CD4-positive, alpha-beta memory T cell (primary cell): ENCODE measurements at regions not wholly inside any gene's neighbourhood (a gene's known extent, or its start where the extent isn't known, plus 50 kb on each side); places are given as distances from the start of the nearest gene placed in this dataset.

Experiments used
- CTCF ChIA-PET: fragments of 350-600 bp; sonication (Branson Sonifier 250); formaldehyde crosslinking; loops from one replicate; lab custom pipeline; 2021; ENCODE audit warnings: inconsistent platforms; ENCODE audit not compliant: partially characterized antibody; lab: Charles Lee
- POLR2A ChIA-PET: fragments of 350-600 bp; sonication (Branson Sonifier 250); formaldehyde crosslinking; loops from one replicate; lab custom pipeline; 2021; ENCODE audit not compliant: partially characterized antibody; lab: Charles Lee
- DNase-seq, 5 donors: peaks; one replicate each; pipeline versions ENCODE4 v3.0.0 to v3.0.0-alpha.2; 2020 to 2022; ENCODE audit warnings: mixed read lengths in 1 of 5
- H3K27ac ChIP-seq: one replicate; pipeline ENCODE4 v1.7.0; 2013; ENCODE audit warnings: low read depth, low read length
- H3K27me3 ChIP-seq: 2 replicates; pipeline ENCODE4 v1.7.0; 2013; ENCODE audit warnings: mild to moderate bottlenecking, low read length, moderate library complexity; ENCODE audit not compliant: insufficient read depth
- H3K36me3 ChIP-seq: 2 replicates; pipeline ENCODE4 v1.7.0; 2013; ENCODE audit warnings: mild to moderate bottlenecking, low read length, moderate library complexity; ENCODE audit not compliant: insufficient read depth
- H3K4me1 ChIP-seq: 2 replicates; pipeline ENCODE4 v1.7.0; 2013; ENCODE audit warnings: mild to moderate bottlenecking, low read length, moderate library complexity; ENCODE audit not compliant: insufficient read depth
- H3K4me3 ChIP-seq, 2 donors: one replicate each; pipeline ENCODE4 v1.7.0; 2013; ENCODE audit warnings: low read length in 2 of 2, mild to moderate bottlenecking in 1 of 2
- H3K9me3 ChIP-seq, 2 donors: one replicate each; pipeline ENCODE4 v1.7.0; 2013; ENCODE audit warnings: low read length in 2 of 2, control low read depth in 1 of 2; ENCODE audit not compliant: control insufficient read depth in 1 of 2
- H3K27ac Mint-ChIP-seq, 7 donors: one replicate each; pipeline ENCODE4 v1.8.0; 2020 to 2021; ENCODE audit warnings: mixed read lengths in 7 of 7, mild to moderate bottlenecking in 6 of 7, inconsistent platforms in 3 of 7, moderate library complexity in 3 of 7
- H3K27me3 Mint-ChIP-seq, 2 donors: one replicate each; pipeline ENCODE4 v1.8.0; 2020 to 2021; ENCODE audit warnings: mixed read lengths in 2 of 2
- H3K36me3 Mint-ChIP-seq, 2 donors: one replicate each; pipeline ENCODE4 v1.8.0; 2020 to 2021; ENCODE audit warnings: mixed read lengths in 2 of 2, inconsistent platforms in 1 of 2, mild to moderate bottlenecking in 1 of 2
- H3K4me1 Mint-ChIP-seq, 4 donors: one replicate each; pipeline ENCODE4 v1.8.0; 2020 to 2021; ENCODE audit warnings: mixed read lengths in 4 of 4, mild to moderate bottlenecking in 1 of 4
- H3K4me3 Mint-ChIP-seq, 8 donors: one replicate each; pipeline ENCODE4 v1.8.0; 2020 to 2021; ENCODE audit warnings: mixed read lengths in 8 of 8, mild to moderate bottlenecking in 7 of 8, moderate library complexity in 6 of 8, inconsistent platforms in 3 of 8
- H3K9me3 Mint-ChIP-seq, 8 donors: one replicate each; pipeline ENCODE4 v1.8.0; 2020 to 2021; ENCODE audit warnings: mixed read lengths in 8 of 8, mild to moderate bottlenecking in 5 of 8, inconsistent platforms in 3 of 8, moderate library complexity in 1 of 8
- intact Hi-C: fragments of 100-400 bp; cut with micrococcal nuclease; formaldehyde crosslinking; loops from one replicate; pipeline ENCODE4 v1.15.1; 2023

- no peak overlapping the region for H3K27ac Mint-ChIP-seq
- no peak overlapping the region for H3K4me3 Mint-ChIP-seq
- H3K27ac ChIP-seq = no peak overlapping the region
- no peaks in the 10 kb centered on the region for H3K36me3 Mint-ChIP-seq
- no peak overlapping the region for H3K4me3 ChIP-seq
- CTCF ChIA-PET = no interaction called here
- intact Hi-C loops = no loop called here
- no peaks in the 10 kb centered on the region for H3K4me1 ChIP-seq
- H3K27me3 Mint-ChIP-seq = peaks cover 1 to 3% of the 10 kb centered on the region in 2 donors
- no peak for DNase-seq
- peaks cover 0 to 4% (median 0%) of the 10 kb centered on the region in 8 donors for H3K9me3 Mint-ChIP-seq
- no peaks in the 10 kb centered on the region for H3K9me3 ChIP-seq
- no peaks in the 10 kb centered on the region for H3K27me3 ChIP-seq
- no peaks in the 10 kb centered on the region for H3K4me1 Mint-ChIP-seq
- POLR2A ChIA-PET = no interaction called here
- H3K36me3 ChIP-seq = no peaks in the 10 kb centered on the region
Observed at GRCh38 chr13:106433066-106433465, 102.4 kb downstream of the EFNB2 start.

- H3K9me3 Mint-ChIP-seq = peaks cover 0 to 4% (median 0%) of the 10 kb centered on the region in 8 donors
- intact Hi-C loops = no loop called here
Observed at GRCh38 chr13:106432636-106433035, 102.8 kb downstream of the EFNB2 start.

GRCh38 chr13:106426909-106427308, 108.6 kb downstream of the EFNB2 start:
- peaks cover 0 to 5% (median 0%) of the 10 kb centered on the region in 8 donors for H3K9me3 Mint-ChIP-seq
- intact Hi-C loops = no loop called here
- POLR2A ChIA-PET = no interaction called here
- no peaks in the 10 kb centered on the region for H3K36me3 Mint-ChIP-seq
- CTCF ChIA-PET = interaction anchor here (0.8 kb wide), 1 partner anchor 111 kb away, joined by 3 read pairs; no protein-coding TSS in a partner anchor
- Histone ChIP-seq H3K27me3 (no peaks in the 10 kb centered on the region), H3K36me3 (no peaks in the 10 kb centered on the region), H3K27ac (no peak overlapping the region), H3K4me1 (no peaks in the 10 kb centered on the region), H3K4me3 (no peak overlapping the region), H3K9me3 (no peaks in the 10 kb centered on the region)
- no peak overlapping the region for H3K27ac Mint-ChIP-seq
- H3K27me3 Mint-ChIP-seq = peaks cover 4 to 11% of the 10 kb centered on the region in 2 donors
- H3K4me1 Mint-ChIP-seq = no peaks in the 10 kb centered on the region
- no peak for DNase-seq
- no peak overlapping the region for H3K4me3 Mint-ChIP-seq

More at GRCh38 chr13:106432636-106433035, 102.8 kb downstream of the EFNB2 start:
- DNase-seq = no peak
- H3K27ac ChIP-seq = no peak overlapping the region
- H3K4me3 ChIP-seq = no peak overlapping the region
- Mint-ChIP-seq H3K36me3 (no peaks in the 10 kb centered on the region), H3K27ac (no peak overlapping the region), H3K27me3 (peaks cover 1 to 3% of the 10 kb centered on the region in 2 donors), H3K4me1 (no peaks in the 10 kb centered on the region), H3K4me3 (no peak overlapping the region)
- ChIA-PET POLR2A (no interaction called here), CTCF (no interaction called here)
- H3K27me3 ChIP-seq = no peaks in the 10 kb centered on the region
- no peaks in the 10 kb centered on the region for H3K4me1 ChIP-seq
- no peaks in the 10 kb centered on the region for H3K36me3 ChIP-seq
- no peaks in the 10 kb centered on the region for H3K9me3 ChIP-seq

- Histone ChIP-seq H3K27ac (no peak overlapping the region), H3K4me3 (no peak overlapping the region), H3K4me1 (no peaks in the 10 kb centered on the region), H3K9me3 (no peaks in the 10 kb centered on the region), H3K27me3 (no peaks in the 10 kb centered on the region), H3K36me3 (no peaks in the 10 kb centered on the region)
- no peaks in the 10 kb centered on the region for H3K4me1 Mint-ChIP-seq
- H3K36me3 Mint-ChIP-seq = no peaks in the 10 kb centered on the region
- intact Hi-C loops = no loop called here
- H3K27ac Mint-ChIP-seq = no peak overlapping the region
- H3K9me3 Mint-ChIP-seq = peaks cover 0 to 5% (median 0%) of the 10 kb centered on the region in 8 donors
- CTCF ChIA-PET = no interaction called here
- peaks cover 4 to 11% of the 10 kb centered on the region in 2 donors for H3K27me3 Mint-ChIP-seq
- no peak for DNase-seq
- POLR2A ChIA-PET = no interaction called here
- H3K4me3 Mint-ChIP-seq = no peak overlapping the region
Observed at GRCh38 chr13:106425661-106426060, 109.8 kb downstream of the EFNB2 start.

GRCh38 chr13:106424805-106425204, 110.7 kb downstream of the EFNB2 start:
- no peaks in the 10 kb centered on the region for H3K36me3 Mint-ChIP-seq
- ChIA-PET CTCF (no interaction called here), POLR2A (no interaction called here)
- DNase-seq = no peak
- intact Hi-C loops = no loop called here
- H3K9me3 Mint-ChIP-seq = peaks cover 0 to 5% (median 0%) of the 10 kb centered on the region in 8 donors
- H3K27ac Mint-ChIP-seq = no peak overlapping the region
- no peaks in the 10 kb centered on the region for H3K4me1 Mint-ChIP-seq
- no peaks in the 10 kb centered on the region for H3K9me3 ChIP-seq
- no peak overlapping the region for H3K4me3 ChIP-seq
- no peak overlapping the region for H3K27ac ChIP-seq
- no peaks in the 10 kb centered on the region for H3K36me3 ChIP-seq
- peaks cover 4 to 8% of the 10 kb centered on the region in 2 donors for H3K27me3 Mint-ChIP-seq
- H3K27me3 ChIP-seq = no peaks in the 10 kb centered on the region
- no peaks in the 10 kb centered on the region for H3K4me1 ChIP-seq
- H3K4me3 Mint-ChIP-seq = no peak overlapping the region

- no peak for DNase-seq
- H3K27me3 Mint-ChIP-seq = peaks cover 4 to 8% of the 10 kb centered on the region in 2 donors
- intact Hi-C loops = no loop called here
- POLR2A ChIA-PET = no interaction called here
- H3K4me3 ChIP-seq = no peak overlapping the region
- H3K27ac ChIP-seq = no peak overlapping the region
- peaks cover 0 to 5% (median 0%) of the 10 kb centered on the region in 8 donors for H3K9me3 Mint-ChIP-seq
- no peaks in the 10 kb centered on the region for H3K36me3 Mint-ChIP-seq
- H3K4me3 Mint-ChIP-seq = no peak overlapping the region
- H3K9me3 ChIP-seq = no peaks in the 10 kb centered on the region
- CTCF ChIA-PET = no interaction called here
- H3K4me1 Mint-ChIP-seq = no peaks in the 10 kb centered on the region
- no peaks in the 10 kb centered on the region for H3K4me1 ChIP-seq
- H3K36me3 ChIP-seq = no peaks in the 10 kb centered on the region
- no peak overlapping the region for H3K27ac Mint-ChIP-seq
- H3K27me3 ChIP-seq = no peaks in the 10 kb centered on the region
Observed at GRCh38 chr13:106423530-106423929, 111.9 kb downstream of the EFNB2 start.

GRCh38 chr13:106418556-106418955, 116.9 kb downstream of the EFNB2 start:
- Mint-ChIP-seq H3K36me3 (no peaks in the 10 kb centered on the region), H3K27me3 (peaks cover 3 to 9% of the 10 kb centered on the region in 2 donors), H3K27ac (no peak overlapping the region), H3K9me3 (peaks cover 0 to 5% (median 0%) of the 10 kb centered on the region in 8 donors), H3K4me1 (peaks cover 0 to 11% (median 4%) of the 10 kb centered on the region in 4 donors), H3K4me3 (no peak overlapping the region)
- Histone ChIP-seq H3K27ac (no peak overlapping the region), H3K27me3 (no peaks in the 10 kb centered on the region), H3K4me1 (no peaks in the 10 kb centered on the region), H3K4me3 (no peak overlapping the region), H3K9me3 (no peaks in the 10 kb centered on the region), H3K36me3 (no peaks in the 10 kb centered on the region)
- POLR2A ChIA-PET = no interaction called here
- DNase-seq = no peak
- intact Hi-C loops = no loop called here
- CTCF ChIA-PET = no interaction called here
